Cardiac muscle cell (in vitro differentiated cells and primary cell): ENCODE measurements at regions not wholly inside any gene's neighbourhood (a gene's known extent, or its start where the extent isn't known, plus 50 kb on each side); places are given as distances from the start of the nearest gene placed in this dataset.

ENCODE experiments used
- DNase-seq, 2 donors: peaks; one replicate each; pipeline versions ENCODE4 v3.0.0 to v3.0.0-alpha.2; 2010 to 2017; ENCODE audit warnings: low read depth in 1 of 2, low spot score in 1 of 2
- H3K27ac ChIP-seq: fragments of 200-600 bp; sonication (generic); 2 replicates; pipeline ENCODE4 v1.5.1; 2016
- H3K27me3 ChIP-seq: fragments of 200-600 bp; sonication (generic); 2 replicates; pipeline ENCODE4 v1.6.0; 2016; ENCODE audit warnings: control low read depth
- H3K36me3 ChIP-seq: fragments of 200-600 bp; sonication (generic); 2 replicates; pipeline ENCODE4 v1.5.1; 2016; ENCODE audit warnings: control low read depth
- H3K4me1 ChIP-seq: fragments of 200-600 bp; sonication (generic); 2 replicates; pipeline ENCODE4 v1.8.1; 2017; ENCODE audit warnings: low read depth, mild to moderate bottlenecking, mixed run types
- H3K4me3 ChIP-seq: fragments of 200-600 bp; sonication (generic); 2 replicates; pipeline ENCODE4 v1.5.1; 2016; ENCODE audit warnings: mild to moderate bottlenecking
- H3K9me3 ChIP-seq: fragments of 200-600 bp; sonication (generic); 2 replicates; pipeline ENCODE4 v1.5.1; 2017; ENCODE audit warnings: low read depth, mild to moderate bottlenecking, control low read depth
- CTCF ChIP-seq: IDR thresholded peaks from 2 replicates; pipeline ENCODE4 v1.5.1; 2012; ENCODE audit warnings: low read depth, mild to moderate bottlenecking, low read length

GRCh38 chr4:3388471-3389232, 53.1 kb upstream of the HGFAC start:
- no peaks in the 10 kb centered on the region for H3K9me3 ChIP-seq
- peak; percentile 55 to 78 for DNase-seq
- peak overlapping the region; percentile 88 for H3K27ac ChIP-seq
- H3K4me3 ChIP-seq = no peak overlapping the region
- H3K27me3 ChIP-seq = no peaks in the 10 kb centered on the region
- TF ChIP-seq CTCF = no peak
- no peaks in the 10 kb centered on the region for H3K36me3 ChIP-seq
- H3K4me1 ChIP-seq = peaks cover 57% of the 10 kb centered on the region

- Histone ChIP-seq H3K4me3 (no peak overlapping the region), H3K4me1 (peaks cover 57% of the 10 kb centered on the region), H3K9me3 (no peaks in the 10 kb centered on the region), H3K27ac (peak overlapping the region; percentile 88), H3K36me3 (no peaks in the 10 kb centered on the region), H3K27me3 (no peaks in the 10 kb centered on the region)
- DNase-seq = no peak
- TF ChIP-seq CTCF = no peak
These were observed 52.2 kb upstream of the HGFAC start for GRCh38 chr4:3389233-3390215.

- Histone ChIP-seq H3K27ac (no peak overlapping the region), H3K9me3 (no peaks in the 10 kb centered on the region), H3K36me3 (no peaks in the 10 kb centered on the region), H3K4me3 (no peak overlapping the region), H3K27me3 (no peaks in the 10 kb centered on the region), H3K4me1 (peaks cover 57% of the 10 kb centered on the region)
- TF ChIP-seq CTCF = no peak
- peak in 1 of 2 donors; percentile 28 for DNase-seq
These were observed 51.4 kb upstream of the HGFAC start for GRCh38 chr4:3390288-3390811.

GRCh38 chr4:3391422-3391821, 50.3 kb upstream of the HGFAC start:
- Histone ChIP-seq H3K4me3 (no peak overlapping the region), H3K27me3 (no peaks in the 10 kb centered on the region), H3K36me3 (no peaks in the 10 kb centered on the region), H3K4me1 (peaks cover 55% of the 10 kb centered on the region), H3K9me3 (no peaks in the 10 kb centered on the region), H3K27ac (no peak overlapping the region)
- no peak for TF ChIP-seq CTCF
- DNase-seq = no peak
